Gastroesophageal sphincter (tissue), 3 donors: ENCODE measurements at regions not wholly inside any gene's neighbourhood (a gene's known extent, or its start where the extent isn't known, plus 50 kb on each side); places are given as distances from the start of the nearest gene placed in this dataset.

ENCODE experiments used
- CTCF ChIP-seq, 4 experiments: fragments of 200-600 bp in 2 of 4; fragments of 450-650 bp in 2 of 4; sonication (generic) in 1 of 4; IDR thresholded peaks; one replicate each; pipeline ENCODE4 v1.5.1; 2017 to 2019; ENCODE audit warnings: antibody characterized with exemption in 4 of 4, mild to moderate bottlenecking in 2 of 4, moderate library complexity in 2 of 4
- EP300 ChIP-seq: sonication (generic); formaldehyde crosslinking; IDR thresholded peaks from one replicate; pipeline ENCODE4 v1.6.1; 2017; ENCODE audit warnings: antibody characterized with exemption, mild to moderate bottlenecking
- POLR2A ChIP-seq, 2 donors: fragments of 450-650 bp; IDR thresholded peaks; one replicate each; pipeline ENCODE4 v1.6.1; 2017; ENCODE audit warnings: antibody characterized with exemption in 2 of 2, mild to moderate bottlenecking in 2 of 2, moderate library complexity in 1 of 2
- POLR2AphosphoS5 ChIP-seq: sonication (generic); formaldehyde crosslinking; IDR thresholded peaks from one replicate; pipeline ENCODE4 v1.6.1; 2017; ENCODE audit warnings: antibody characterized with exemption

- TF ChIP-seq CTCF (IDR thresholded peaks at IDR 0.05) (no peak), EP300 (no peak), POLR2A (IDR thresholded peaks at IDR 0.05) (no peak), POLR2AphosphoS5 (no peak)
These were observed 326.8 kb upstream of the IRX1 start for GRCh38 chr5:3268760-3269330.
